ENCODE measurements at regions not wholly inside any gene's neighbourhood (a gene's known extent, or its start where the extent isn't known, plus 50 kb on each side); places are given as distances from the start of the nearest gene placed in this dataset.

GRCh38 chr12:88801227-88802095, 221.2 kb upstream of the KITLG start:
- no peak for TF ChIP-seq CTCF (conservative IDR thresholded peaks at IDR 0.05; ENCODE audit: low read depth, low read length)
- H3K4me3 ChIP-seq (ENCODE audit: low read depth, low read length), result no peak overlapping the region
- DNase-seq (ENCODE audit: low read depth), result no peak

- no peak overlapping the region for H3K4me3 ChIP-seq (ENCODE audit: low read depth, low read length)
- TF ChIP-seq CTCF (conservative IDR thresholded peaks at IDR 0.05; ENCODE audit: low read depth, low read length), result no peak
- peak; percentile 57 for DNase-seq (ENCODE audit: low read depth)
Observed at GRCh38 chr12:88793096-88793495, 212.8 kb upstream of the KITLG start.

- no peak for TF ChIP-seq CTCF (conservative IDR thresholded peaks at IDR 0.05; ENCODE audit: low read depth, low read length)
Observed at GRCh38 chr12:88790231-88790630, 210.0 kb upstream of the KITLG start.

DNA sequence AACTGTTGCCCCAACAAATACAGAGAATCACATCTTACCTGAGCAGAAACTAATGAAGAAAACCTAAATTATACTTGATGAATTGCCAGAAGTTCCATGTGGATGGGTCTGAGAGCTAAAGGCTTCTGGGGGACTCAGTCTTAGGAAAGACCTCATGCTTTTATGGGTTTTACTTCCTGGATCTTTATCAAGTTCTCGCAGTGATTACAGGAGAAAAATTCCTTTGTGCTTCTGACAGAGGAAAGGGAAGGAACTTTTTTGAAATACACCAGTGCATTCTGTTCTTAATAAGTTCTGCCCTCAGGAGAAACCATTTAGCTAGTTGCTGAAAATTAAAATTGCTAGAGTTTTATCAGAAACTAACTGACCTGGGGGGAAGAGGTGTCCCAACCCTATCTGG, 203.9 kb upstream of the KITLG start:
- peak; percentile 11 for DNase-seq (ENCODE audit: low read depth)
- TF ChIP-seq CTCF (conservative IDR thresholded peaks at IDR 0.05; ENCODE audit: low read depth, low read length), result no peak

More at GRCh38 chr12:88790231-88790630, 210.0 kb upstream of the KITLG start:
- no peak overlapping the region for H3K4me3 ChIP-seq (ENCODE audit: low read depth, low read length)
- no peak for DNase-seq (ENCODE audit: low read depth)

DNA sequence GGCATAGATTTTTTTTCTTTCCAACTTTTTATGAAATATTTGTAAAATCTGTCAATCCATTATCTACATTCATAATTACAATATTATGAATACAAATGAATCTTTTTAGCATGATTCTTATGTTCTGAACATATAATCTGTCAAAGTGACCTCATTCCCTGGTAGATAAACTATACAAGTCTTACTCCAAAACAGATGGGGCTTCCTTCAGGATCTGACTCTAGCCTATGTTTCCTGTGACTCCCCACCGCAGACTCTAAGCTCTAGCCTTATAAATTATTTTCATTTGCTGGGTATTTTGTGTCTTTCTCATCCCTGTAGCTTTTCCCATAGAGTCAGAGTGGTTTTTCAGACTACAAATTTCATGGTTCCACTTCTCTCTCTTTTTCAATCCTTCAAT, 202.1 kb upstream of the KITLG start:
- H3K4me3 ChIP-seq (ENCODE audit: low read depth, low read length), result no peak overlapping the region
- no peak for TF ChIP-seq CTCF (conservative IDR thresholded peaks at IDR 0.05; ENCODE audit: low read depth, low read length)
- no peak for DNase-seq (ENCODE audit: low read depth)

More for the DNA sequence above, 203.9 kb upstream of the KITLG start:
- no peak overlapping the region for H3K4me3 ChIP-seq (ENCODE audit: low read depth, low read length)

DNA sequence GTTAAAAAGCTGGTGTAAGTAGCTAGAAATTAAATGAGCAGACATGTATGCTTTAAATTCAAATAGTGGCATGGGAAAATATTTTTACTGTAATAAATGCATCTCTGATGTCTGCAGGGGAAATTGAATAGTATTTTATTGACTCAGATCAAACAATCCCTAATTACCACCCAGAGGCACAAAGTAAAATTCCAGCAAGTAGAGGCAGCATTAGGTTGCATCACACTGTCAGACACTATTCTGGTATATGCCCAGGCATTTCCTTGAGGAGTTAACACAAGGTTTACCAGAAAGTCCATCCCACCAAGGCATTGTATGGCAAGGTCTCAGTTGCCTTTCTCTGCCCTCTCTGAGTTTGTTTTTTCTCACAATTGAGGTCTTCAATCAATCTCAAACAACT, 201.6 kb upstream of the KITLG start:
- no peak overlapping the region for H3K4me3 ChIP-seq (ENCODE audit: low read depth, low read length)
- peak; percentile 16 for DNase-seq (ENCODE audit: low read depth)
- TF ChIP-seq CTCF (conservative IDR thresholded peaks at IDR 0.05; ENCODE audit: low read depth, low read length), result no peak

- DNase-seq (ENCODE audit: low read depth), result no peak
- no peak overlapping the region for H3K4me3 ChIP-seq (ENCODE audit: low read depth, low read length)
- no peak for TF ChIP-seq CTCF (conservative IDR thresholded peaks at IDR 0.05; ENCODE audit: low read depth, low read length)
Observed at GRCh38 chr12:88778064-88778463, 197.8 kb upstream of the KITLG start.
